Hindlimb muscle (tissue), 1 donor: ENCODE measurements at regions not wholly inside any gene's neighbourhood (a gene's known extent, or its start where the extent isn't known, plus 50 kb on each side); places are given as distances from the start of the nearest gene placed in this dataset.

Source experiments
- DNase-seq: peaks from one replicate; pipeline ENCODE4 v3.0.0-alpha.2; 2013

DNA sequence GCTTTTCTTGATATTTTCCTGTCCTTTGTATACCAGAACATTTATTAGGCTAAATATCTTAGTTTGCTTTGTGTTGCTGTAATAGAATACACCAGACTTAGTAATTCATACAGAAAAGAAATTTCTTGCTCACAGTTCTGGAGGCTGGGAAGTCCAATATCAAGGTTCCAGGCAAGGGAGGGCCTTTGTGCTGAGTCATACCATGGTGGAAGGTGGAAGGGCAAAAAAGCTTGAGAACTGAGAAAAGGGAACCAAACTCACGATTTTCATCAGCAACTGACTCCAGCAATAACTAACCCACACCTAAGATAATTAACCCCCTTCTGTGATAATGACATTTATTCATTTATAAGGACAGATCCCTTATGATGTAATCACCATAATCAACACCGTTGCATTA, 496.9 kb upstream of the SUCLG2 start:
- no peak for DNase-seq

DNA sequence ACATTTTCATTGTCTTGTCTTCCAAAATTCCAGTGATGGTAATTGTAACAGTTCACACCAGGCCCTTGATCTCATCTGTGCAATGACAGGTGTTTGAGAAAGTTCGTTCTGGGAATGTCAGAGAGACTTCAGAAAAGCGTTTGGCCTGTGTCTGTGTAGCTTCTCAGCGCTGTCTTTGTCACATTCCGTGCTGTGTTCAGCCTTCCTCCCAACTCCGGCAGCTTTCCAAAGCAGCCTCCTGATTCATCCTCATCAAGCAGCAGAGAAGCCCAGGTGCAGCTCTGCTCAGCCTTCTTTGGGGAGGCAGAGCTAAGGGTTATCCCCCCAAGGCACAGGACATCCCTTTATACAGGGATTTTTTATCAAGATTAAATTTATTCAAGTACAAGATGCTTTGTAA, 494.0 kb upstream of the SUCLG2 start:
- DNase-seq: no peak

GRCh38 chr3:68142441-68142840, 488.0 kb upstream of the SUCLG2 start:
- DNase-seq: no peak

GRCh38 chr3:68139897-68140296, 485.5 kb upstream of the SUCLG2 start:
- no peak for DNase-seq

DNA sequence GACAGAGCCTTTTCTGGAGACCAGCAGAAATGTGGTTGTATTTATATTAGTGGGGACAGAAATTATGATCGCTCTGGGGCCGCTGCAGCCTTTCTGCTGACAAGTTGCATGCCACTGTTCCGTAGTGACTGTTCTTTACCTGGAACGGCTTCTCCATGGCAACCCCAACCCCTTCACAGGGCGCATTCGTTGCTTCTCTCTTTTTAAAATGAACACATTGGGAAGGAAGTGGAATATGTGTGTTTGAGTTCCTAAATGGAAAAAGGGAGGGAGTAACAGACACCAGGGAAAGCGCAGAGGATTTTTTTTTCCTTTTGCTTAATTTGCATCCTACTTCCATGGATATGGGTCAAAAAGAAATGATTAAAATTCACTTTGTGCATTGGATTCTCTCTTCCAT, 482.0 kb upstream of the SUCLG2 start:
- DNase-seq: no peak

DNA sequence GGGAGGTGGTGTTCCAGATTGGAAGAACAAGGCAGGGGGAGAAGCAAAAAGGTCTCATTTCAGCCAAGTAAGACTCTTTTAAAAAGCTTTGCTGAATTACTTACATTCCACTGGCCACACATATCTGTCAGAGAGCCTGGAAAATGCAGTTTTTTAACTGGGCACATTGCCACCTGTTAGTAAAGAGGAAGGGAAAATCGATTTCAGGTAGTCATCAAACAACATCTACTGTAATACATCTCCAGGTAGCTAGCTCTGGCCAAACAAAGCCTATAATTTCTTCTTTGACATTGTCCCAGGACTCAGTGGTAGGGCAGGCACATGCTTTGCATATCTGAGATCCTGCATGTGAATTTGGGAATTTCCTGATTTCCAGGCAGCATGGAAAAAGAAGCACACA, 480.7 kb upstream of the SUCLG2 start:
- DNase-seq: peak; percentile 72

GRCh38 chr3:68129065-68129464, 474.7 kb upstream of the SUCLG2 start:
- DNase-seq: no peak

- no peak for DNase-seq
These were observed 468.8 kb upstream of the SUCLG2 start for GRCh38 chr3:68123231-68123630.

GRCh38 chr3:68121287-68121686, 466.9 kb upstream of the SUCLG2 start:
- DNase-seq: no peak

- no peak for DNase-seq
These were observed 462.2 kb upstream of the SUCLG2 start for GRCh38 chr3:68116580-68116979.

GRCh38 chr3:68103811-68104210, 449.4 kb upstream of the SUCLG2 start:
- DNase-seq: no peak

- no peak for DNase-seq
These were observed 436.2 kb upstream of the SUCLG2 start for GRCh38 chr3:68090571-68090970.

DNA sequence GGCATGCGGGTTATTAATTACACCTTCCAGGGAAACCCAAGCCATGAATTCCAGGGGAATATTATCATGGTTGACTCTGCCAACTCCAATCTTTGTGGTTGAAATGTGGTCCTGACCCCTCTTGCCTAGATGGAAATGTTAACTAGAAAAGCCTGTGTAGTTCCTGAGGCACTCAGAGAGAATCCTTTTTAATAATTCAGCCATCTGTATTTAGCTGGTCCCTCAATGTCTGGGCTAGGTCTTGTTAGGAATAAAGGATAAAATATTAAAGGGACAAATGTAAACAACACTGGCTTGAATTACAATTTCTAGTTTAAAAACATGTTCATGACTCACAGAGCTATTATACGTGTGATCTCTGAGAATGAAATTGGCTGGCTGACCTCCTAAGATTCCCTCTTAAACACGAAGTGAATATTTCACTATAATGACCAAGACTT, 435.2 kb upstream of the SUCLG2 start:
- no peak for DNase-seq

GRCh38 chr3:68088636-68089035, 434.2 kb upstream of the SUCLG2 start:
- no peak for DNase-seq

DNA sequence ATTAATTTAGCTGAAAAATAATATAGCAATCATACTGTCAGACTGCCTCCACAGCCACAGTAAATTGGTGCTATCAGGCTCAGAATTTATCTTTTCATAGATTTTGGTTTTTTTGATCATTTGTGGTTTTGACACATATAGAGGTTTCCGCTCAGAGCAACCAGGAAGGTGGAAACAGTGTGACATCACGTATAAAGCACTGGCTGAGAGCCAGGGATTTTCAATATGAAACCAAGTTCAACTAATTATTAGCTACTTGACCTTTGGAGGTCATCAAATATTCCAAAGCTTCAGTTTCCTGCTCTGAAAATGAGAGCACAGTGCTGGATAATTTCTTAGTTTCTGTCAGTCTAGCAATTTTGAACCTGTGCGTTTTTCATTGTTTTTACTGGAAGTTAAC, 433.8 kb upstream of the SUCLG2 start:
- DNase-seq: no peak

DNA sequence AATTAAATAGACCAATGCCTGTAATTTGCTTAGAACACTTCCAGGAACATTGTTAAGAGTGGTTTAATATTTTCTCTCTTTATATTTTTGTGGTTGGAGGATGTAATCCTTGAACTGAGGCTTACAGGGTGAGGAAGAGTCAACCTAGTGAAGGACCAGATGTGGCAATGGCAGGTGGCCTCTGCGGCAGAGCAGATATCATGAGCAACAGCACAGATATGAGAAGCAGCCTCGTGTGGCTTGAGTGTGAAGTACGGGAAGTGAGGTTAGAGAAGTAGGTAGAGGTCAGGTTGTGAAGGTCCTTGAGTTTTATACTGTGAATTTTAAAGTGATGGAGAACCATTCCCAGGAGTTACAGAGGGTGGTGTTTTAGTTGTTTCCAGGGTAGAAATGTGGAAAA, 417.6 kb upstream of the SUCLG2 start:
- DNase-seq: no peak

- DNase-seq: no peak
These were observed 415.8 kb upstream of the SUCLG2 start for GRCh38 chr3:68070186-68070585.

DNA sequence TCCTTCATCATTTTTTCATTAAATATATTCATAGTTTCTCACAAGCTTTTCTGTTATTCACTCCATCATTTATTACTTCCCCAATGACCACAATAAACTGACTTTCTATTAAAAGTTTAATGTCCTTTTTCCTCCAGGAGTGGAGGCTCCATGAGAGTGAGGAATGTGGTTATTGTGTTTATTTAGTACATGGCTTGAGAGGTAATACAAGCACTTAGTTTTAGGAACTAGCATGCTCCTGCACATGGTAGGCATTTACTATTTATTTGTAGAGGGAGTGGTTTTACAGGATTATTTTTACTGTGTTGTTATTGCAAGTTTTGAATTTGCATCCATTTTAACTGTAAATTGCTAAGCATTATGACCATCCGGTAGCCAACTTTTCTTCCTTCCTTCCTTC, 412.9 kb upstream of the SUCLG2 start:
- DNase-seq: no peak

- no peak for DNase-seq
These were observed 408.5 kb upstream of the SUCLG2 start for GRCh38 chr3:68062926-68063325.

- DNase-seq: no peak
These were observed 406.5 kb upstream of the SUCLG2 start for GRCh38 chr3:68060910-68061309.

DNA sequence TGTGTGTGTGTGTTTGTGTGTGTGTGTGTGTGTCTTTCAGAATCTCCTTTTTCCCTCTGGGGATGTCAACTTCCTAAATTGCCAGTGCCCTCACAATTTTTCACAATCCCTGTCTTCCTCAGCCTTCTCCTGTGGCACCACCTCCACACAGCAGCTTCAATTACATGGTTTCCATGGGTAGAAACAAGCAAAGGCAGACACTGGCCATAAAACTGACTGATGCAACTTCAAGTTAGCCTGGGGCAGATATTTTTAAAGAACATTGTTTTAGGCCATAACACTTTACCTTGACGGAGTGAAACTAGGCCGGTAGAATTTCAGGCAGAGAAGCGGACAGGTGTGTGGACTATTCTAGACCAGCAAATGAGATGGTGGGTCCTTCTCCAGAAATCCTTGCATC, 405.8 kb upstream of the SUCLG2 start:
- DNase-seq: no peak

- DNase-seq: no peak
These were observed 405.3 kb upstream of the SUCLG2 start for GRCh38 chr3:68059628-68060152.

DNA sequence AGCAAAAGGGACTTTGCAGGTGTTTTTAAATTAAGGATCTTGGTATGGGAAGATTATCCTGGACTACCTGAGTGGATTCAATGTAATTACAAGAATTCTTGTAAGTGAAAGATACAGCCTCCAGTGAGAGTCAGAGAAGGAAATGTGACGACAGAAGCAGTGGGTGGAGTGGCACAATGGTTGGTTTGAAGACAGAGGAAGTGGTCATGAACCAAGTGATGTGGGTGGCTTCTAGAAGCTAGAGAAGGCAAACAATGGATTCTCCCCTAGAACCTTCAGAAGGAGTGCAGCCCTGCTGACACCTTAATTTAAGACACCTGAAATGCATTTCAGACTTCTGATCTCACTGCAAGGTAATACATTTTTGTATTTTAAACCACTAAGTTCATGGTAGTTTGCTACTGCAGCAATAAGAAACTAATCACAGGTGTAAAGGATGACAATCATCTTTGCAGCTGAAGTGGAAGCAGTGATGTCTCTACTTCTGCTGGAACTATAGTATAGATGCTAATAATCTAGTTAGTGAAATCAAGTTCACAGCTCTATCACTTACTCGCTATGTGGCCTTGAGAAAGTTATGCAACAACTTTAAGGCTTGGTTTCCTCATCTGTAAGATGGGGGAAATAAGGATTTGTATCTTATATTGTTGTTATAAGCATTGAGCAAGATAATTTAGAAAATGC, 403.4 kb upstream of the SUCLG2 start:
- no peak for DNase-seq

DNA sequence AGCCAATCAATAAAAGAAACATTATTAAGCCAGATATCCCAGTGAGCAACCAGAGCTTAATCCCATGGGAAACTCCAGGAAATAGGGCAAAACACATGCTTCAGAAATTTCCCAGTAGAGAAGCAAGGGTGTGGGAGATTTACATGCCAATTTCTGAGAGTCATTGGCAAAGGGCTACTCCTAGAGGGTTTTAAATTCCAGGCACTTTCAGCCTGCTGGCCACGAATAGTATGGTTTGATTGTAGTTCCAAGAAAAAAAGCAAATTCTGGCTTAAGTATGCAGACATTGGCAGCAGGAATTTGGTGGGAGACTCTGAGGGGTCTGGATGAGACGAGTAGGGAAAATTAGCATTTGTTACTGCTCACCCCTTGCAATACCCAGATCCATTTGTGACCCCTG, 402.1 kb upstream of the SUCLG2 start:
- no peak for DNase-seq

GRCh38 chr3:68055215-68055614, 400.8 kb upstream of the SUCLG2 start:
- no peak for DNase-seq
